Gastroesophageal sphincter (tissue), 4 donors: ENCODE measurements at regions not wholly inside any gene's neighbourhood (a gene's known extent, or its start where the extent isn't known, plus 50 kb on each side); places are given as distances from the start of the nearest gene placed in this dataset.

Experiments
- ATAC-seq: fragments of 150-250 bp; one replicate; pipeline ENCODE4 v1.9.1; 2016; ENCODE audit warnings: mild to moderate bottlenecking, moderate library complexity
- H3K27ac ChIP-seq, 4 donors: fragments of 200-600 bp; sonication (generic) in 3 of 4; 1 replicate in 3 of 4; 2 replicates in 1 of 4; pipeline ENCODE4 v1.5.1; 2016 to 2019
- H3K27me3 ChIP-seq: fragments of 200-600 bp; sonication (generic); one replicate; pipeline ENCODE4 v1.5.1; 2019
- H3K36me3 ChIP-seq, 2 donors: fragments of 200-600 bp; sonication (generic); one replicate each; pipeline ENCODE4 v1.5.1; 2019; ENCODE audit warnings: control low read depth in 1 of 2
- H3K4me1 ChIP-seq, 3 donors: fragments of 200-600 bp; sonication (generic); 1 replicate in 2 of 3; 2 replicates in 1 of 3; pipeline ENCODE4 v1.5.1; 2016 to 2019; ENCODE audit warnings: control low read depth in 2 of 3
- H3K4me3 ChIP-seq, 2 donors: fragments of 200-600 bp; sonication (generic); one replicate each; pipeline ENCODE4 v1.5.1; 2019; ENCODE audit warnings: mild to moderate bottlenecking in 1 of 2, moderate library complexity in 1 of 2
- H3K9me3 ChIP-seq, 3 donors: fragments of 200-600 bp; sonication (generic); one replicate each; pipeline ENCODE4 v1.5.1; 2017 to 2019; ENCODE audit warnings: control low read depth in 2 of 3
- EP300 ChIP-seq: sonication (generic); formaldehyde crosslinking; IDR thresholded peaks from one replicate; pipeline ENCODE4 v1.6.1; 2017; ENCODE audit warnings: antibody characterized with exemption, mild to moderate bottlenecking
- POLR2A ChIP-seq, 2 donors: fragments of 450-650 bp; IDR thresholded peaks; one replicate each; pipeline ENCODE4 v1.6.1; 2017; ENCODE audit warnings: antibody characterized with exemption in 2 of 2, mild to moderate bottlenecking in 2 of 2, moderate library complexity in 1 of 2
- POLR2AphosphoS5 ChIP-seq: sonication (generic); formaldehyde crosslinking; IDR thresholded peaks from one replicate; pipeline ENCODE4 v1.6.1; 2017; ENCODE audit warnings: antibody characterized with exemption
- WGBS, 2 donors: methylation state at CpG; one replicate each; pipeline ENCODE4 v1.1.5; 2018; ENCODE audit warnings: low coverage in 1 of 2; 5-methylcytosine and 5-hydroxymethylcytosine counted together
- TF ChIP-seq, protein P1 (sequence below), 4 experiments: fragments of 200-600 bp in 2 of 4; fragments of 450-650 bp in 2 of 4; sonication (generic) in 1 of 4; IDR thresholded peaks; one replicate each; pipeline ENCODE4 v1.5.1; 2017 to 2019; ENCODE audit warnings: antibody characterized with exemption in 4 of 4, mild to moderate bottlenecking in 2 of 4, moderate library complexity in 2 of 4

DNA sequence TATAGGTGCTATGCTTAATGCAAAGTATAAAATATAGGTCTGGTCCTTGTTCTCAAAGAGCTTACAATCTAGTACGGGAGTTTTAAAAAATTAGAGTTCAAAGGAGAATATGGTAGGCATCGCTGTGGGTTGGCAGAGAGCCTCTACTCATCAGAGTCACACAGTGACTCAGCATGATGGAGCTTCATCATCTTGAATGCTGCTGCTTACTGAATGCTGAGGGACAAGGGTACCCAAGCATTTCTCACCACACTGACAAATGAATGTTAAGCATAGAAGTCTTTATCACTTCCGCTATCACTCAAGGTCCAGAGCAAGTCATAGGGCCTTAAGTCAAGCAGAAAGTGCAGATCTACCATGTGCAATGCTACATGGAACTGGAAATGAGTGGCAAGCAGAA is 268.6 kb upstream of the IGFBP7 start:
- ATAC-seq = no peak
- no peak overlapping the region for H3K27ac ChIP-seq
- H3K4me1 ChIP-seq = no peaks in the 10 kb centered on the region
- no peak overlapping the region for H3K4me3 ChIP-seq
- no peaks in the 10 kb centered on the region for H3K27me3 ChIP-seq
- no peak for TF ChIP-seq POLR2AphosphoS5
- no peak for TF ChIP-seq EP300
- no peak for TF ChIP-seq POLR2A (IDR thresholded peaks at IDR 0.05)
- TF ChIP-seq, protein P1, sequence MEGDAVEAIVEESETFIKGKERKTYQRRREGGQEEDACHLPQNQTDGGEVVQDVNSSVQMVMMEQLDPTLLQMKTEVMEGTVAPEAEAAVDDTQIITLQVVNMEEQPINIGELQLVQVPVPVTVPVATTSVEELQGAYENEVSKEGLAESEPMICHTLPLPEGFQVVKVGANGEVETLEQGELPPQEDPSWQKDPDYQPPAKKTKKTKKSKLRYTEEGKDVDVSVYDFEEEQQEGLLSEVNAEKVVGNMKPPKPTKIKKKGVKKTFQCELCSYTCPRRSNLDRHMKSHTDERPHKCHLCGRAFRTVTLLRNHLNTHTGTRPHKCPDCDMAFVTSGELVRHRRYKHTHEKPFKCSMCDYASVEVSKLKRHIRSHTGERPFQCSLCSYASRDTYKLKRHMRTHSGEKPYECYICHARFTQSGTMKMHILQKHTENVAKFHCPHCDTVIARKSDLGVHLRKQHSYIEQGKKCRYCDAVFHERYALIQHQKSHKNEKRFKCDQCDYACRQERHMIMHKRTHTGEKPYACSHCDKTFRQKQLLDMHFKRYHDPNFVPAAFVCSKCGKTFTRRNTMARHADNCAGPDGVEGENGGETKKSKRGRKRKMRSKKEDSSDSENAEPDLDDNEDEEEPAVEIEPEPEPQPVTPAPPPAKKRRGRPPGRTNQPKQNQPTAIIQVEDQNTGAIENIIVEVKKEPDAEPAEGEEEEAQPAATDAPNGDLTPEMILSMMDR (IDR thresholded peaks at IDR 0.05) = no peak
- H3K36me3 ChIP-seq = no peaks in the 10 kb centered on the region
- no peaks in the 10 kb centered on the region for H3K9me3 ChIP-seq
- 84 to 86% methylated on average over 1 to 3 of the region's 3 CpGs for WGBS, 2 donors

DNA sequence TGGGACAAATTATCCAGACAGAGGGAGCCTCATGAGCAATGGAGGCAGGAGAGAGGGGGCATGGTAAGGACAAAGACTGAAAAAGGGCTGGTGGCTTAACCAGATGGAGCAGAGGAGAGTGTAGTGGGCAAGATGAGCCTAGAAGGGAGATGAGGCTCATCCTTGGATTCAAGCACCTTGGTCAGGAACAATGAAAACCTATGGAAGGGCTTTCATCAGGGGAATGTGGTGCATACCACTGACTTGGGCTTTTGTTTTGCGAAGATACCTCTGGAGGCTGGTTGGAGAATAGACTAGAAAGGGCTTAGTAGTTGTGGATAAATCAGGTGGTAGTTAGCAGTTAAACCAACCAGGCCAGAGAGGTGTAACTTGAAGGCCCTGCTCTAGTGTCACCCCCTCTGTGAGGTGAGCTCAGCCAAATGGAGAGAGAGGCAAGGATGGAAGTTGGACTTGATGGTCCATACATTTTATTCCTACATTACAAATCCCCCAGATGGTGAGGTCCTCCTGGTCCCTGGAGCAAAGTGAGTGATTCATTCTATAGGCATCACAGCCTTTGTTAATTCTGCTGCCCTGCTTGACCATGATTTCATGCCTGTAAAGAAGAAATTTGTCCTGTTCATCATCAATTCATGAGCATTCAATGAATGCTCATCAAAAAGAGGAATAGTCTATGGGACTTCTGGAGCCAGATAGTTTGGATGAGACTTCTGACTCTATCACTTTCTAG is 264.8 kb upstream of the IGFBP7 start:
- no peak overlapping the region for H3K4me3 ChIP-seq
- TF ChIP-seq POLR2AphosphoS5 (no peak), EP300 (no peak), POLR2A (IDR thresholded peaks at IDR 0.05) (no peak)
- TF ChIP-seq, protein P1 (IDR thresholded peaks at IDR 0.05) = no peak
- no peaks in the 10 kb centered on the region for H3K27me3 ChIP-seq
- WGBS, 2 donors = 89% methylated on average over 1 of the region's 1 CpG; no CpG with 5 or more reads in 1 of the 2 donors
- no peak overlapping the region for H3K27ac ChIP-seq
- H3K4me1 ChIP-seq = no peaks in the 10 kb centered on the region
- ATAC-seq = no peak
- H3K36me3 ChIP-seq = no peaks in the 10 kb centered on the region
- H3K9me3 ChIP-seq = no peaks in the 10 kb centered on the region

DNA sequence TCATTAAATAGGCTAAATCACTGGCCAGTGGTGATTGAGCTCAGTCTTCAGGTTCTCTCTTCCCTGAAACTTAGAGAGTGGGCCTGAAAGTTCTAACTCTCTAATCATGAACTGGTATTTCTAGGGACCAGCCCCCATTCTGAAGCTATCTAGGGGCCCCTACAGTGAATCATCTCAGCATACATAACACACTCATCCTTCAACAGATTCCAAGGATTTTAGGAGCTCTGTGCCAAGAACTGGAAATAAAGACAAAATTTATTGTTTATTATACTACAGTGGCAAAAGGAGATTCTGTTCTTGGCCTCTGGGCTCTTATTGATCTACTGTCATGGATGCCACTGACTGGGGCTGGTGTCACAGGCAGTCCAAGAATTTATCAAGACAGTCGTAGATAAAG is 263.8 kb upstream of the IGFBP7 start:
- Histone ChIP-seq H3K27me3 (no peaks in the 10 kb centered on the region), H3K4me3 (no peak overlapping the region), H3K9me3 (no peaks in the 10 kb centered on the region), H3K36me3 (no peaks in the 10 kb centered on the region), H3K27ac (no peak overlapping the region), H3K4me1 (no peaks in the 10 kb centered on the region)
- TF ChIP-seq POLR2A (IDR thresholded peaks at IDR 0.05) (no peak), EP300 (no peak)
- 83 to 85% methylated on average over 1 of the region's 1 CpG for WGBS, 2 donors
- no peak for ATAC-seq

DNA sequence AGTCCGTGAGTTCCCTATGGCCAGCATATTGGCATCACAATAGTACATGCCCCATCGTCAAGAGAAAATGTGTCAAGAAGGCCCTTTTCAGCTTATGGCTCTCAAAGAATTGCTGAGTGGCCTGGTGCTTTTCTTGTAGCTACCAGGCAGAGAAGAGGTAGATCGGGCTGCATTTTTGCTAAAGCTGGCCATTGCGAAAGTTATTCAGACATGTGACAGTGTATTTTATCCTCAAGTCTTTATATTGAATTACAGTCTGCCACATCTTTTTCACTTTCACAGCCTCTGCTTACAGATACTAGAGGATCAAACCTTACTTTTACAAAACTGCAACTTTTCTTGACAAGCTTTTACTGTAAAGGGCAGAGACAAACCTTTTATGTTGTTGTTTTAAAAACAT is 261.5 kb upstream of the IGFBP7 start:
- H3K36me3 ChIP-seq = no peaks in the 10 kb centered on the region
- no peak overlapping the region for H3K27ac ChIP-seq
- H3K27me3 ChIP-seq = no peaks in the 10 kb centered on the region
- H3K4me1 ChIP-seq = no peaks in the 10 kb centered on the region
- no peak overlapping the region for H3K4me3 ChIP-seq
- no peak for ATAC-seq
- H3K9me3 ChIP-seq = no peaks in the 10 kb centered on the region
- TF ChIP-seq EP300 = no peak
- TF ChIP-seq, protein P1 (IDR thresholded peaks at IDR 0.05) = no peak
- no peak for TF ChIP-seq POLR2A (IDR thresholded peaks at IDR 0.05)
- TF ChIP-seq POLR2AphosphoS5 = no peak
- WGBS, 2 donors = 82 to 91% methylated on average over 4 of the region's 4 CpGs

DNA sequence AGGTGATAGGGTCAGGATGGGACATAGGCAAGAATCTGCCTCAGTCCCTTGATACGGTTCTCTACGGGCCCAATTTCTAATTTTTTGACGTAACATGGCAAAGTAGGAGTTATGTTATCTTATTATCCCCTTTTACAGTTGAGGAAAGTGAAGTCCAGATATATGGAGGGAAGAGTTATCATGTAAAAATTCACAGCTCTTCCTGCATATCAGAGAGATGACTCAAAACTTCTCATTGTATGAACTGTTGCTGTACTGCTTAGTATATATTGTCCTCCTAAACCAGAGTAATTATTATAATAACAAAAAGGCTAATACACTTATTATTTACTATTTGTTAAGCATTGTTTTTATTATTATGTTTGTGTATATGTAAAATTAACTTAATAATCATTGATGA is 260.5 kb upstream of the IGFBP7 start:
- Histone ChIP-seq H3K4me3 (no peak overlapping the region), H3K9me3 (no peaks in the 10 kb centered on the region), H3K27me3 (no peaks in the 10 kb centered on the region), H3K27ac (no peak overlapping the region), H3K4me1 (no peaks in the 10 kb centered on the region), H3K36me3 (no peaks in the 10 kb centered on the region)
- WGBS, 2 donors = 78 to 80% methylated on average over 2 to 3 of the region's 3 CpGs
- ATAC-seq = no peak
- TF ChIP-seq, protein P1 (IDR thresholded peaks at IDR 0.05) = no peak
- no peak for TF ChIP-seq POLR2AphosphoS5
- no peak for TF ChIP-seq POLR2A (IDR thresholded peaks at IDR 0.05)
- TF ChIP-seq EP300 = no peak
